Kasumi-1 (cell line): ENCODE measurements at regions not wholly inside any gene's neighbourhood (a gene's known extent, or its start where the extent isn't known, plus 50 kb on each side); places are given as distances from the start of the nearest gene placed in this dataset.

Source experiments
- DNase-seq, 2 experiments: peaks; one replicate each; lab custom pipeline; 2025; lab: John Stamatoyannopoulos, UW

DNA sequence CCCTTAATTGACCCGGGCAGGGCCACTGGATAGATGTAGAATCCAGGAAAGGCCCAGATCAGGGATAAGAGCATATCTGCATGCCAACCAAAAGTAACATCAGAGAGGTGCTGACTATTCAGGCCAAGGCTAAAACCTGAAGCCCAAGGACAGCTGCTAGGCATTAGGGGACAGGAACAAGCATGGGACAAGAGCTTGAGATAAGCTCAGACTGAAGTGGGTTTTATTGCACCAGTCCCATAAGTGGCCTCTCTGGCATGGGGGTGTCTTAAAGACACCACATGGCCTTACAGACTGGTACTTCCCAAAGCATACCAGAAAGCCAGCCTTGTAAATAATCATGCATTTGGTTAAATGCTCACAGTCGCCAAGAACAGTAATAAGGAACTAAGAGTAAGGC is 376.1 kb downstream of the FBXW7 start:
- no peak for DNase-seq

DNA sequence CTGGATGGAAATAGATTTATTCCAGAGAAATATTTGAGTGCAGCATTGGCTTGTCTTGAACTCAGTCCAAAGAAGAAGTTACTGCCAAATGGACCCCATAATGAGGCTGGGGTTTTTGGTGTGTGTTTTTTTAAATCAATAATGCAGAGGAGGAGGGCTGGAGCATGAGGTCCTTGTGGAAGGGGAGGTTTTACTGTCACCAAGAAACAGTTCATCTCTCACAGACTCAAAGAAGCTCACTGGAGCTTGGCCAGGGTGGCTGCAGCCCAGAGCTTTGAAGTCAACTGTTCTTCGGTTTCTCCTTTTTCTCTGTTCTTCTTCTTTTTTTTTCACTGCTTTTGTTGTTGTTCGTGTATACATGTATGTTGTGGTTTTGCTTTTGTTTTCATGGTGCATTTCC is 377.7 kb downstream of the FBXW7 start:
- no peak for DNase-seq

DNA sequence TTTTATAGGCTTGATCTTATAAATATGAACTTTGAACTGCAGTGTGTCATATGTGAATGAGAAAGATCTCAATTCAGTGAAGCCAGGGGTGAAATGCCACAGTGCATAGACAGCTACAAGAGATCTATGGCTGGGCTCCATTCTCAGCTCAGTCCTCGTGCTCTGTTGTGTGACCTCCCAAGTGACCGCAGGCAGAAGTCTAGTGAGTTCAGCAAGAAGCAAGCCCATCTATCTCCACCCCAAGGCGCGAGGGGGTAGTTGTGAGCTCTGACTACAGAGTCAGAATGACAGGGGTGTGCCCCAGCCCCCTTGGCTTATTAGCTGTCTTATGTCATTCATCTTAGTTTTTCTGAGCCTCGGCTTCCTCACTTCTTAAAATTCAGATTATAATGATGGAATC is 378.3 kb downstream of the FBXW7 start:
- DNase-seq = no peak

DNA sequence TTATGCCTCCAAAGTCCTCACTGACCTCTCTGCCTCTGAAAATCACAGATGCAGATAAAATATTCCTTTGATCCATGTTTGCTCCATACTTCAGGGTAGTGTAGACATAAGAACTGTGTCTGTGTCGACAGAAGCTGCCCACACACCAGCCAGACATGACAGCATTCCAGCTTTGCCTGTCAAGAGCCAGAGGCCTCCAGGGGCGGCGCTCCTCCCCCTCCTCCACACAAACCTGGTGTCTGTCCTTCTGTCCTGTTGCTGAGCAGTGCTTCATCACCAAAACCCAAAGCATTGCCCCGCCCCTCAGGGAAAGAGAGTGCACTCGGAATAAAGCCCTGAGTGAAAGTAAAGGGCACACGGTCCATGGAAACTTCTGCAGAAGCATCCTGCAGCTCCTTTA is 379.4 kb downstream of the FBXW7 start:
- no peak for DNase-seq

DNA sequence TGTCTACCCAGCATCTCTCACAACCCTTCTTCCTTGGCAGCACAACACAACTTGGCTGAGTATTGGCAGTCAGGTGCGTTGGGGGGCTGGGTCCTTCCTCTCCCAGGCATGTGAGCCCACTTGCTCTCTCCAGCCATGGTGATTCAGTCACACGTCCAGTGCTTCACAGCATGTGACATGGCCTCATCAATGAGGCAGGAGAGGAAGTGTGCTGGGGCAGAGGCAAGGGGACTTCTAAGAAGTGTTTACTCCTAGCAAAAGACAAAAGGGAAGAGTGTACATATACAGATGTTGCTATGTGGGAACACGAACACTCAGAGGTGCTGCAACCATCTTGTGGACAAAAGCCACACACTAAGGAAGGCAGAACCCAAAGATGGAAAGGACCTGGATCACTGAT is 380.8 kb downstream of the FBXW7 start:
- DNase-seq = no peak

DNA sequence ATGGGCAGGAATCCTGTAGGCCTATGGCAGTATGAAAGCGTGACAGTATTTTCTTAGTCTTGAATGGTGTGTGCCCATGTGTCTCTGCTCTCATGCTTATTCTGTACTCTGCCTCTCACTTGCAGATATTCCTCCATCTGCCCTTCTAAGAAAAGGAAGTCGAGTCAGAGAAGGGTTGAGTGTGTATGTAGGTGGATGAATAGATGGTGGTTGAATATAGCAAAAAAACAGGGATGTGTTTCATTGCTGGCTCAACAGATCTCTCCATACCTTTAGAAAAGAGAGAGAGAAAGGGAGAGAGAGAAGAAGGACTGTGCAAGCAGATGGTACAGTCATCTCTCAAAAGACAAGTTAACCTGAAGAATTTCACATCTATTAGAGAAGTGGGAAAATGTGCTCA is 381.5 kb downstream of the FBXW7 start:
- no peak for DNase-seq

DNA sequence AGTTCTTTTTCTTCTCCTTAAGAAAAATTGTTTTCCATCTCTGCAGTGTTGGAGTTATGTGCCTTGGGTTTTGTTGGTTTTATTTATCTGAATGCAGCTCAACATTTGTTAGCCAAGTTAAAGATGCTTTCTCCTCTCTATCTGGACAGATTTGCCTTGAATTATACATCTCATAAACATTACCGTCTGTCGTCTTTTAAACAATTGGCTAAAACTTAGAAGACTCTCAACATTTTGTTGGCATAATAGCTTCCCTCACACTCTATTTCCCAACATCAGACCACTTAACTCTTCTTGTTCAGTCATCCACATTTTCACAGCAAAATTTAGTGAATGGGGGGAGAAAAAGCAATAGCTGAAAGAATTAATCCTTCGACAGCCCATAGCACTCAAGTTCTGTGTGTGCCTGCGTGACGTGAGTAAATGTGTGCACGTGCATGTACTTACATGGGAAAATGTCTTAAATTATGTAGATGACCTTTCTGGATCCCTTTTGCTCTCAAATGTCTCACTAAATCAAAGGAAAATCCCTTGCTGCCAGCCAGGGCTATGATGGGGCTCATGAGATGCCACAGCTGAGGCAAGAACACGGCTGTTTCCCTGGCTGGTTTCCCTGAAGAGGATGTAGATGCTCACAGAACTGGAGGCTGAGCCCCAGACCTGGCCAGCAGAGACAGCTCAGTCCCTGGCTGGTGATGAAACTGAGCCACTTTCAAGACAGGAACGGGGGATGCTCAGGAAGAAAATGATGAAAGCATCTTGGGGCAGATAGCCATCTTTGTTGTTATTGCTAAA is 382.2 kb downstream of the FBXW7 start:
- no peak for DNase-seq

DNA sequence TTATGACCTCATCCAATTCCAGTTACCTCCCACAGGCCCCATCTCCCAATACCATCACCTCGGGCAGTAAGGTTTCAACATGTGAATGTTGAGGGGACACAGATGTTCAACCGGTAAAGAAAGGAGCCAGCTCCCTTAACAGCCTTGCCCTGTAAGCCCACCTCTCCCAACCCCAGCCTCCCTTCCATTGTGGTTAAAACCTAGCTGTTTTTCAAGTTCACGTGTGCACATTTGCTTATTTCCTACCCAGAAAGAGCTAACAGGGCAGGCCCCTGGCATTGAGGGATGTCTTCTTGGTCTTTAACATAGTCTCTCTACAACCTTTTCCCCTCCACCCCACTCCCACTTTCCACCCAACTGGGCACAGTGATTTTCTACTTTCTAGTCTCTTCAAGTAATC is 385.7 kb downstream of the FBXW7 start:
- no peak for DNase-seq

DNA sequence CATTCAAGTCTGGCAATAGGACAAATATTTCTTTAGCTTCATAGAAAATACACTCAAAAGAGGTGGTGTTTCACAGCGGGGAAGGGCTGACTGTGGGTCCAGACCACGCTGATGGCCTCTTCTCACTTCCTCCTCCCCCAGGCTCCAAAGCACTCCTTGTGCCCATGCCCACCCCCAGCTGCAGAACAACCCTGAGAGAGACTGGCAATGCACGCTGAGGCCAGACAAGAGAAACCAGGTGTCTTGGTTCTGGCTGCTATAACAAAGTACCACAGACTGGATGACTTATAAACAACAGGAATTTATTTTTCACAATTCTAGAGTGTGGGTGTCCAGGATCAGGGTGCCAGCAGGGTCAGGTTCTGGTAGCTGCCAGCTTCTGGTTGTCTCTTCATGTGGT is 386.1 kb downstream of the FBXW7 start:
- DNase-seq = no peak

DNA sequence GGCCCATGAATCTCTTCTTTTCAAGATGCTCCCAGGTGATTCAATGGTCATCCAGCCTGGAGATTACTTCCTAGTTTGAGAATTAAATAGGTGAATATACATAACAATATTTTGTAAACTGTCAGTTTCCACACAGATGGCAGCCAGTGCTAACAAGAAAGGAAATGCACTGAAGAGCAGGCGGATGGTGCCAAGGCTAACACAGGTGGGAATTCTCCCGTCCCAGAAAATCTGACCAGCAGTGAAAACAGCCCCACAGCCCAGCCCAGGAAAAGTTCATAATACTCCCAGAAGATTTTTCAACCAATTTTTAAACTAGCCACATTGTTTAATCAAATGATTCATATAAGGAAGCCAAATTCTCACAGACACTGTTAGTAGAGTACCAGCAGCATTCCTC is 387.2 kb upstream of the GATB start:
- no peak for DNase-seq

DNA sequence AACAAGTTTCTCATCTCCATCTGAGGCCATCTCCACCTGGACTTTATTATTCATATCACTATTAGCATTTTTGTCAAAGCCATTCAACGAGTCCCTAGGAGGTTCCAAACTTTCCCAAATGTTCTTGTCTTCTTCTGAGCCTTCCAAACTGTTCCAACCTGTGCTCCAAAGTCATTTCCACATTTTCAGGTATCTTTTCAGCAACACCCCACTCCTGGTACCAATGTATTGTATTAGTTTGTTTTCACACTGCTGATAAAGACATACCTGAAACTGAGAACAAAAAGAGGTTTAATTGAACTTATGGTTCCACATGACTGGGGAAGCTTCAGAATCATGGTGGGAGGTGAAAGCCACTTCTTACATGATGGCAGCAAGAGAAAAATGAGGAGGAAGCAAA is 385.4 kb upstream of the GATB start:
- no peak for DNase-seq

DNA sequence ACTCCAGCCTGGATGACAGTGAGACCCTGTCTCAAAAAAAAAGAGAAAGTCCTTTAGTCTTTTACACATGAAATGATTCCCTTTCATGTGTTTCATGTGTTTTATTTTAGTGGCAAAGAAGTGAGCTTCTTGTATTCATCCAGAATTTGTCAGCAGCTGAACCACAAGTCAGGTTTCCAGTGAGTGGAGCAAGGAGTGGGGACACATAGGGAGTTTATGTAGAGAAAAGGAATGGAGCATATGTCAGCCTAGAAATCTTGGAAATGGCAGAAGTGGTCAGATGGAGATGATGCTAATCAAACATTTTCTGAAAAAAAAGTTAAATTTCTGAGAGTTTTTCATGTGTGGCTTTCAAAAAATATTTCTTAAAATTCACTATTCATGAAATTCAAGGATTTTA is 383.0 kb upstream of the GATB start:
- no peak for DNase-seq

DNA sequence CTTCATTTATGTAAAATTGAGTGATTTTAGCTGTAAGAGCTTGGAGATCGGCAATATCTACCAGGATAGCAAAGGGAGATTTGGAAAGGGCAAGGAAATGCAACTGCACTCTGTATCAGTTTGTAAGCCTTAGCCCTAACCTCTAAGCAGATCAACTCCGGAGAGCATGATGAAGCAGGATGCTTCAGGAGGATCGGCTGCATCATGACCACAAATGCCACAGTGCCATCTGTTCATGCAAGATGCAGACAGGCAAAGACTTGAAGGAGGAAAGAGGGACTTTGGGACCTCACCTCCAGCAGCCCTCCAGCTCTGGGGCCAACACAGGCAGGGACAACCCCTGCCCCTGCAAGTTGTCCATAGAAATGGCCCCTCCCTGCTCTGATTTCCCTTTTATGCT is 377.6 kb upstream of the GATB start:
- no peak for DNase-seq

DNA sequence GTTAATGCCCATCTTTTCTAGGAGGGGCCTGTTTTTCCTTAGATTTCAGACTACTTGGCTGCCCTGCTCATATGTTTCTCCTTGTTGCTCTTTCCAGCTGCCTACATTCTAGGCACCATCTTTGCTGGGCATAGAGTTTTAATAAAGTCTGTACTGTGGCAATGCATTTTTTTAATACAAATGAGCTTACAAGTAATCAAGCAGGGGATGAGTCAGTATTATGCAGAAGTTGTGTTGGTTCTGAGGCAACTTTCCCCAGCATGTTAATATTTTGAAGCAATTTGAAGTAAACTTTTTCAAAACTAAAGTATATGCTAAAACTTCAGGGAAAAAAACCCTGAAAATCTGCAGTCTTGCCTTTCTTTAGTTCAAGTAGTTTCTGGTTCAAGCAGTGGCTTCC is 372.0 kb upstream of the GATB start:
- DNase-seq = no peak

DNA sequence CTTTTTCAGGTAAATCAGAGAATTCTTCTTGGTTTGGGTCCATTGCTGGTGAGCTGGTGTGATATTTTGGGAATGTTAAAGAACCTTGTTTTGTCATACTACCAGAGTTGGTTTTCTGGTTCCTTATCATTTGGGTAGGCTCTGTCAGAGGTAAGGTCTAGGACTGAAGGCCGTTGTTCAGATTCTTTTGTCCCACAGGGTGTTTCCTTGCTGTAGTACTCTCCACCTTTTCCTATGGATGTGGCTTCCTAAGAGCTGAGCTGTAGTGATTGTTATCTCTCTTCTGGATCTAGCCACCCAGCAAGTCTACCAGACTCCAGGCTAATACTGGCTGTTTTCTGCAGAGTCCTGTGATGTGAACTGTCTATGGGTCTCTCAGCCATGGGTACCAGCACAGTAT is 367.5 kb upstream of the GATB start:
- no peak for DNase-seq

DNA sequence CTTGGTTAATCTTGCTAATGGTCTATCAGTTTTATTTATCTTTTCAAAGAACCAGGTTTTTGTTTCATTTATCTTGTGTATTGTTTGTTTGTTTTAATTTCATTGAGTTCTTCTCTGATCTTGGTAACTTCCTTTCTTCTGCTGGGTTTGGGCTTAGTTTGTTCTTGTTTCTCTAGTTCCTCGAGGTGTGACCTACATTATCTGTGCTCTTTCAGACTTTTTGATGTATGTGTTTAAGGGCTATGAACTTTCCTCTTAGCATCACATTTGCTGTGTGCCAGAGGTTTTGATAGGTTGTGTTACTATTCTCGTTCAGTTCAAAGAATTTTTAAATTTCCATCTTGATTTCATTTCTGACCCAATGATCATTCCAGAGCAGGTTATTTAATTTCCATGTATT is 365.4 kb upstream of the GATB start:
- DNase-seq = no peak

DNA sequence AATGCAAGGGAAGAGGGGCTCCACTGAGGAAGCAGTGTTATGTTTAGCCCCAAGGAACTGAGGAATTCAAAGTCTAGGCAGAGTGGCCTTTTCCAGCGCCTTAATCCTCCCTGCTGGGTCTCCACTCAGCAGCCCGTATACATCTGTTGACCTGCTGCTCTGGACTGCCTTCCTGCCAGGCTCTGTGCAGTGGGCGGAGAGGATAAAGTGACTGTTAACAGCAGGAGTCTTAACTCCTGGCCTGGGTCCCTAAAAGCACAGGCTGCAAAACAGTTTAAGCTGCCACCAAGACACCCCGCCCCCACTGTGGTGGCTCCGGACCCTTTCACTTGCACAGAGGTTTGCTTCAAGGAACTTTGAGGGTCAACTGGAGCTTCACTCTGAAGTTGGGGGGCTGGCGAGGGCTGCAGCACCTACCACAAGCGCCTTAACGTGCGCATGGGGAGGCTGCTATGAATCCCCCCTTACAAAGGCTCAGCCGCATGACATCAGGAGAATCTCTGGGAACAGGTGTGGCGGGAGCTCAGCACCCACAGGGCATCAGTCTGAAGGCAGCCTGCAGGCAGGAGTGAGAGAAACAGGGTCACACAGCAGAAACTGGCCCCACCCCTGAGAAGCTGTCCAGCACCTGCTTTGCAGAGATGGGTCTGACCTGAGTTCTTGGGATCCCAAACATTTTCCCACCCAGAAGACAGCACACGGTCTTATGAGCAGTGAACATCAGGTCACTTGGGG is 358.2 kb upstream of the GATB start:
- no peak for DNase-seq

DNA sequence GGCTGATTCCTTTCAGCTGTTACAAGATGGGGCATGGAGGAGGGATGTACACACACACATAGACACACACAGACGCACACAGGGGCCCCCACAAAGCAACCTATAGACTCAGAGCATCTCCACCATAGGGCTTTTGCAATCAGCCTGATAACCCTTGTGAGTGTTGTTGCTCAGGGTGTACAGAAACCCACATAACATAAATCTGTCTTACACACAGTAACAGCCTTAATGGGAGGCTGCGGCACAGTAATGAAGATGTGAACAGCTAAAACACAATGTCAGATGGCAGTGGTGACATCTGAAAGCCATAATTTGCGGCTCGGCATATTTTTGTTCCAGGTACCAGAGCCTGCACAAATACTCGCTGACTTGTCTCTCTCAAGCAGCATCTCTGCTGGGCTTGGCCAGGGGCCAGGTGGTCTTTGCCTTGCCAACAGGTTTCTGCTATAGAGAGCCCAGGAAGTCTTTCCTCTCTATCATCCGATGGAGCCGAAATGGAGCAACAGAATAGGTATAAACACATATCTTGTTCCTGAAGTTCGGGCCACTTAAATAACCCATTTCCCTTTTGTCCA is 357.2 kb upstream of the GATB start:
- DNase-seq = no peak

DNA sequence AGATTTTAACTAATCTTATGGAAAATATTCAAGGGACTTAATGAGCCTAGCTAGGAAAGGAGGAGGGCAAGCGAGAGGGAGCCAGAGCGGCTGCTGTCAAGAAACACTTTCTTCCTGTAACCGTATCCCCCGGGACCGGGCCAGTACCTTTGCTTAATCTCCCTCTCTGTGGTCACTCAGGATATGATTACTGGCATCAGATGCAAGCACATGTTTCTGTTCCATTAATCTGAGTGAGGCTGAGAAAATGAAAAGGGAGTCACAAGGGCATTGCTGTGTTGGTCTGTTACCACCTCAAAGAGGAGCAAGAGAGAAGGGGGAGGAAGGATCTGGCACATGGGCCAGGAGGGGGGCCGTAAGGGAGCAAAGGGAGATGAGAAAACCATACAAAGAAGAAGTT is 356.7 kb upstream of the GATB start:
- no peak for DNase-seq

DNA sequence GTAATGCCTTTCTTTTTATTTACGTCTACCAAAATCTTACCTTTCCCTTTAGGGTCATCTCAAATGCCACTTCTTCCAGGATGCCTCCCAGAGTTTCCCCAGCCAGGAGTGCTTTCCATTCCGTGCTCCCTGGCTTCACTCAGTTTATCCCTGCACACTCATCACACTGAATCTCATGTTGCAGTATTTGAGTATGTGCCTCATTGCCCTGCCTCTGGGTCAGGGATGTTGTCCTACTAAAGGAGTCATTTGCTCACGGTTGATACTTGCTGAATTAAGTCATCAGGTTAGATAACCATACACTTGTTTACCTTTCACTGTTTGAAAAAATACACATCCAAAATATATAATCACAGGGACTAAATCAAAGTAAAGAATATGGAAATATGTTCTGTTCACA is 356.2 kb upstream of the GATB start:
- no peak for DNase-seq

DNA sequence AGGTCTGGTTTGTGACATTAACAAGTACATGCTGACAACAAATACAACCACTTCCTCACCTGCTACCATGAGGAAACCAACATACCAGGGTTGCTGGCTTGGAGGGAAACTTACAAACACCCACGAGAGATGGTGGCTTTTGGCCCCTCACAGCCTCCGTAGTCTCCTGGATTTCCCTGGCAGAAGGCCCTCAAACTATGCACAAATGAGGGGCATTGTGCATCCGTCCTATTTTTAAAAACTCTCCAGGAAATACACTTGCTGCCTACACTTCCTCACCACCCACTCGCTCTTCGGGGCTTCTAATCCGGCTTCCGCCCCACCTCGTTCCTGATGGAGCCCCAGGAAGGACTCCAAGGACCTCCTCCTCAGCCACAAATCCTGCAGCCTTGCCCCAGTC is 355.0 kb upstream of the GATB start:
- DNase-seq = no peak

DNA sequence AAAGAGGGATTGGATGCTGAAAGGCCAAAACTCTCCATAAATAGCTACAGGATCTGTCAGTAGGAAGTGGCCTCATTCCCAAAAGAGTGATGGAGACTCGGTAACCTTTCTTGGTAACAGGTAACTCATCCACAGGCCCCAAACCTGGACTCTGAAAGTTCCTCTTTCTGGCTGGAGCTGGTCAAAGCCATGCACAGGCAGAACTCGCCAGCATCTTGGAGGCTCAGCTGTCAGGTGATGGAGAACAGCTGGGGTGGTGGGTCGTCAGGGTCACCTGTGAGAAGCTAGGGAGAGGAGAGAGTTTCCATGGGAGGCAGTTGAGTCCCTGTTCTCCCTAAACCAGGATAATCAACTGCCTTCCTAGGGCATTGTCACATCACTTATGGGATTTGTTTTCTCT is 354.3 kb upstream of the GATB start:
- no peak for DNase-seq

DNA sequence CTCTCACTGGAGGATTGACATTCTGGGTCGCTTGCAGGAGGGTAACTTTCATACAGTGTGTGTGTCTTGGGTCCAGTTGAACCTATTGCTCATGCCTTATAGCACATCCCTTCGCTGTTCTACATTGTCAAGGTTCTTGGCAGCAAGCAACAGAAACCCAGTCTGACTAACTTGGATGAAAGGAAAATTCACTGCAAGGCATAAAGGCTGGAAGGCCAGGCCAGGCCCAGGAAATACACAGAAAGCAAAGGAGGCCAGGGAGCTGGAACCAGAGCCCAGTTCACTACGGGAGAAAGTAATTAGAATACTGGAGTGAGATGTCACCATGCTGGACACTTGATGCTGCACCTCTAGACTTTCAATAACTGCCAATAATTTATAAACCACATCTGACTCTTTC is 353.8 kb upstream of the GATB start:
- no peak for DNase-seq

DNA sequence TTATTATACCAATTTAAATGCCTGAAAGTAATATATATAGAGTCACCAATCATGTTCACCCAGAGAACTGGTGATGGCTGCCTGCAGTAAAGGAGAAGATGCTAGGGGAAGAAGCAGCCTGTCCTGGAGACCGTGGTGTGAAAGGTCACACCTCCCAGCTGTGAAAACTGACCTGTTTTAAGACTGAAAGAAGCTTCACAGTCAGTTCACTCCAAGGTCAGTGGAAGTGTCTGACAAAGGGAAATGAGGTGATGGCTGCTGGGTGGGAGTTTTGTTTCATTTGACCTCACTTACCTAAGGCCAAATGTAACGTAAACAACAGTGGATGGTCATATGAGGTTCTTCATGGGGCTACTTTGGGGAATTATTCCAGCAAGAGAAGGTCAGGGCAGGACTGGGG is 352.1 kb upstream of the GATB start:
- no peak for DNase-seq
